ENCODE measurements at regions not wholly inside any gene's neighbourhood (a gene's known extent, or its start where the extent isn't known, plus 50 kb on each side); places are given as distances from the start of the nearest gene placed in this dataset.

GRCh38 chr18:24633121-24633520 is 172.7 kb downstream of the HRH4 start:
- intact Hi-C loops (cut with DNase I; ENCODE audit: low total_unique reads) = no loop called here
- TF ChIP-seq CTCF (IDR thresholded peaks at IDR 0.05) (no peak), POLR2A (IDR thresholded peaks at IDR 0.05) (no peak)

GRCh38 chr18:24649571-24649970 is 189.1 kb downstream of the HRH4 start:
- Histone ChIP-seq H3K27me3 (no peaks in the 10 kb centered on the region), H3K9me3 (no peaks in the 10 kb centered on the region), H3K4me1 (no peaks in the 10 kb centered on the region), H3K36me3 (ENCODE audit: low read depth, missing control alignments) (no peaks in the 10 kb centered on the region), H3K4me3 (no peak overlapping the region), H3K27ac (no peak overlapping the region)
- WGBS, 2 donors = 88 to 90% methylated on average over 4 of the region's 4 CpGs
- no peak for TF ChIP-seq POLR2A (IDR thresholded peaks at IDR 0.05)
- TF ChIP-seq CTCF (IDR thresholded peaks at IDR 0.05) = no peak
- intact Hi-C loops (cut with DNase I; ENCODE audit: low total_unique reads) = no loop called here
- DNase-seq = no peak

More at GRCh38 chr18:24633121-24633520, 172.7 kb downstream of the HRH4 start:
- Histone ChIP-seq H3K36me3 (ENCODE audit: low read depth, missing control alignments) (no peaks in the 10 kb centered on the region), H3K27me3 (no peaks in the 10 kb centered on the region), H3K9me3 (no peaks in the 10 kb centered on the region), H3K27ac (no peak overlapping the region), H3K4me1 (peaks cover 15% of the 10 kb centered on the region), H3K4me3 (no peak overlapping the region)
- 67 to 70% methylated on average over 3 of the region's 3 CpGs for whole genome bisulfite sequencing, 2 donors
- DNase-seq = no peak

- no peaks in the 10 kb centered on the region for H3K9me3 ChIP-seq
- H3K36me3 ChIP-seq (ENCODE audit: low read depth, missing control alignments) = no peaks in the 10 kb centered on the region
- H3K27ac ChIP-seq = no peak overlapping the region
- DNase-seq = no peak
- H3K27me3 ChIP-seq = no peaks in the 10 kb centered on the region
- no peak overlapping the region for H3K4me3 ChIP-seq
- 79 to 84% methylated on average over 2 of the region's 2 CpGs for WGBS, 2 donors
- TF ChIP-seq CTCF (IDR thresholded peaks at IDR 0.05) = no peak
- TF ChIP-seq POLR2A (IDR thresholded peaks at IDR 0.05) = no peak
- no peaks in the 10 kb centered on the region for H3K4me1 ChIP-seq
- intact Hi-C loops (cut with DNase I; ENCODE audit: low total_unique reads) = no loop called here
Observed at GRCh38 chr18:24651434-24651833, 191.0 kb downstream of the HRH4 start.

- no peak for DNase-seq
- Histone ChIP-seq H3K4me1 (no peaks in the 10 kb centered on the region), H3K27me3 (no peaks in the 10 kb centered on the region), H3K36me3 (ENCODE audit: low read depth, missing control alignments) (no peaks in the 10 kb centered on the region), H3K9me3 (no peaks in the 10 kb centered on the region), H3K27ac (no peak overlapping the region), H3K4me3 (no peak overlapping the region)
- intact Hi-C loops (cut with DNase I; ENCODE audit: low total_unique reads) = no loop called here
- TF ChIP-seq POLR2A (IDR thresholded peaks at IDR 0.05) = no peak
- TF ChIP-seq CTCF (IDR thresholded peaks at IDR 0.05) = no peak
- WGBS, 2 donors = 51 to 65% methylated on average over 4 of the region's 4 CpGs
Observed at GRCh38 chr18:24656050-24656449, 195.6 kb downstream of the HRH4 start.

GRCh38 chr18:24656551-24657443 is 196.4 kb downstream of the HRH4 start:
- intact Hi-C loops (cut with DNase I; ENCODE audit: low total_unique reads) = no loop called here
- Histone ChIP-seq H3K36me3 (ENCODE audit: low read depth, missing control alignments) (no peaks in the 10 kb centered on the region), H3K9me3 (no peaks in the 10 kb centered on the region), H3K27ac (no peak overlapping the region), H3K27me3 (no peaks in the 10 kb centered on the region), H3K4me1 (no peaks in the 10 kb centered on the region), H3K4me3 (no peak overlapping the region)
- no peak for DNase-seq
- TF ChIP-seq POLR2A (IDR thresholded peaks at IDR 0.05) = no peak
- TF ChIP-seq CTCF (IDR thresholded peaks at IDR 0.05) = no peak
- WGBS, 2 donors = 86 to 87% methylated on average over 7 of the region's 7 CpGs

Measured in testis (tissue), 2 donors.